Ishikawa (cell line): ENCODE measurements at regions not wholly inside any gene's neighbourhood (a gene's known extent, or its start where the extent isn't known, plus 50 kb on each side); places are given as distances from the start of the nearest gene placed in this dataset.

Experiments used
- CEBPB ChIP-seq: IDR thresholded peaks from 2 replicates; pipeline ENCODE4 v1.6.1; 2012
- EP300 ChIP-seq: IDR thresholded peaks from 2 replicates; pipeline ENCODE4 v1.6.1; 2012; ENCODE audit warnings: borderline replicate concordance
- FOXM1 ChIP-seq: IDR thresholded peaks from 2 replicates; pipeline ENCODE4 v1.6.1; 2012; ENCODE audit warnings: low read depth, borderline replicate concordance
- RAD21 ChIP-seq: IDR thresholded peaks from 2 replicates; pipeline ENCODE4 v1.6.1; 2012; ENCODE audit warnings: low read depth
- REST ChIP-seq: IDR thresholded peaks from 2 replicates; pipeline ENCODE4 v1.6.1; 2012; ENCODE audit warnings: low read depth, mild to moderate bottlenecking
- TAF1 ChIP-seq: IDR thresholded peaks from 2 replicates; pipeline ENCODE4 v1.6.1; 2012; ENCODE audit warnings: low read depth, mild to moderate bottlenecking
- TCF12 ChIP-seq: IDR thresholded peaks from 2 replicates; pipeline ENCODE4 v1.6.1; 2012; ENCODE audit warnings: low read depth
- TEAD4 ChIP-seq: IDR thresholded peaks from 2 replicates; pipeline ENCODE4 v1.6.1; 2012
- USF1 ChIP-seq: IDR thresholded peaks from 2 replicates; pipeline ENCODE4 v1.6.1; 2012
- YY1 ChIP-seq: IDR thresholded peaks from 2 replicates; pipeline ENCODE4 v1.6.1; 2012; ENCODE audit warnings: low read depth
- TF ChIP-seq, protein P1 (sequence below): IDR thresholded peaks from 2 replicates; pipeline ENCODE4 v1.6.1; 2012

DNA sequence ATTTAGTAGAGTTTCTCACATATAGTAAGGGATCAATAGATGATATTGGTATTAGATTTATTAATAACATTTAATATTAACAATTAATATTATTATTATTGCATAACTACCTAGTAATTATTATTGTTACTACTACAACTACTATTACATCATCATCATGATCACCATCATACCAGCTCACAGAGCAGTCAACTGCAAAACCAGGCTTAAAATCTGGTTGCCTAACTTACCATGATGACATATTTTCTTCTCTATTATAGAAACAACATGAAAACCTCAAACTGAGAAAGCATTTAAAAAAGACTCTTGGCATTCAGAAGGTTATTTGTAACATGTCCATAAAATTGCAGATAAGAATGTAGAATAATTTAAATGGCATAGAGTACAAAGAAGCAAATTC lies 247.0 kb upstream of the TTC29 start:
- TF ChIP-seq REST (no peak), USF1 (no peak), EP300 (no peak), RAD21 (no peak), TAF1 (no peak), TCF12 (no peak), FOXM1 (no peak), YY1 (no peak), TEAD4 (no peak), CEBPB (no peak)
- TF ChIP-seq, protein P1, sequence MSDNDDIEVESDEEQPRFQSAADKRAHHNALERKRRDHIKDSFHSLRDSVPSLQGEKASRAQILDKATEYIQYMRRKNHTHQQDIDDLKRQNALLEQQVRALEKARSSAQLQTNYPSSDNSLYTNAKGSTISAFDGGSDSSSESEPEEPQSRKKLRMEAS, result no peak
